Body of pancreas (tissue), 4 donors: ENCODE measurements at regions not wholly inside any gene's neighbourhood (a gene's known extent, or its start where the extent isn't known, plus 50 kb on each side); places are given as distances from the start of the nearest gene placed in this dataset.
"Not testable (repeated sequence)": the region's sequence is repeated elsewhere in the genome, so short reads cannot be mapped to it uniquely, and the experiment has no call there.

ENCODE experiments used
- ATAC-seq: fragments of 150-250 bp; one replicate; pipeline ENCODE4 v1.9.1; 2016
- DNase-seq, 4 donors: peaks; one replicate each; pipeline ENCODE4 v3.0.0-alpha.2; 2019
- H3K27ac ChIP-seq, 4 donors: fragments of 200-600 bp; sonication (generic); 1 replicate in 3 of 4; 2 replicates in 1 of 4; pipeline versions ENCODE4 v1.5.1 to v1.6.1; 2016 to 2019; ENCODE audit warnings: mild to moderate bottlenecking in 1 of 4, mixed read lengths in 1 of 4, moderate library complexity in 1 of 4
- H3K27me3 ChIP-seq, 2 donors: fragments of 200-600 bp; sonication (generic); one replicate each; pipeline ENCODE4 v1.6.0; 2016; ENCODE audit warnings: mild to moderate bottlenecking in 1 of 2
- H3K36me3 ChIP-seq, 2 donors: fragments of 200-600 bp; sonication (generic); replicated peaks in 1 of 2; 2 replicates each; pipeline ENCODE4 v1.5.1; 2016; ENCODE audit warnings: low read depth in 2 of 2; ENCODE audit not compliant: insufficient read depth in 1 of 2
- H3K4me1 ChIP-seq: fragments of 200-600 bp; sonication (generic); one replicate; pipeline ENCODE4 v1.6.0; 2016
- H3K4me3 ChIP-seq, 2 donors: fragments of 200-600 bp; sonication (generic); 1 replicate in 1 of 2; 2 replicates in 1 of 2; pipeline ENCODE4 v1.5.1; 2016 to 2019
- H3K9me3 ChIP-seq, 3 donors: fragments of 200-600 bp; sonication (generic); 1 replicate in 2 of 3; 2 replicates in 1 of 3; pipeline ENCODE4 v1.5.1; 2016
- CTCF ChIP-seq, 7 experiments: fragments of 450-650 bp in 4 of 7; fragments of 200-600 bp in 3 of 7; sonication (generic) in 3 of 7; IDR thresholded peaks; one replicate each; pipeline ENCODE4 v1.5.1; 2016 to 2019; ENCODE audit warnings: antibody characterized with exemption in 7 of 7
- POLR2A ChIP-seq, 3 donors: fragments of 450-650 bp; IDR thresholded peaks; one replicate each; pipeline ENCODE4 v1.6.1; 2016; ENCODE audit warnings: antibody characterized with exemption in 3 of 3, mild to moderate bottlenecking in 2 of 3
- WGBS, 2 donors: methylation state at CpG; one replicate each; pipeline ENCODE4 v1.1.5; 2017; 5-methylcytosine and 5-hydroxymethylcytosine counted together
- intact Hi-C: fragments of 100-400 bp; cut with DNase I; formaldehyde crosslinking; loops from one replicate; pipeline ENCODE4 v1.15.1; 2023

GRCh38 chr4:160100316-160100715 is 997.4 kb downstream of the RAPGEF2 start:
- H3K9me3 ChIP-seq = no peaks in the 10 kb centered on the region
- ATAC-seq = no peak
- H3K27ac ChIP-seq = no peak overlapping the region
- no peak for TF ChIP-seq CTCF (IDR thresholded peaks at IDR 0.05)
- TF ChIP-seq POLR2A (IDR thresholded peaks at IDR 0.05) = no peak
- no peak for DNase-seq
- no peaks in the 10 kb centered on the region for H3K36me3 ChIP-seq
- no peaks in the 10 kb centered on the region for H3K27me3 ChIP-seq
- no peak overlapping the region for H3K4me3 ChIP-seq
- WGBS, 2 donors = 91 to 93% methylated on average over 1 of the region's 1 CpG
- no peaks in the 10 kb centered on the region for H3K4me1 ChIP-seq
- intact Hi-C loops = no loop called here

- Histone ChIP-seq H3K4me1 (no peaks in the 10 kb centered on the region), H3K4me3 (no peak overlapping the region), H3K9me3 (peaks cover 0 to 13% (median 0%) of the 10 kb centered on the region in 3 donors), H3K27me3 (no peaks in the 10 kb centered on the region), H3K27ac (no peak overlapping the region), H3K36me3 (no peaks in the 10 kb centered on the region)
- WGBS, 2 donors = 75 to 81% methylated on average over 3 of the region's 3 CpGs
- no peak for ATAC-seq
- DNase-seq = no peak
- intact Hi-C loops = no loop called here
- TF ChIP-seq POLR2A (IDR thresholded peaks at IDR 0.05) (no peak), CTCF (IDR thresholded peaks at IDR 0.05) (no peak)
Observed at GRCh38 chr4:160110891-160111290, 1008.0 kb downstream of the RAPGEF2 start.

GRCh38 chr4:160117686-160118085 is 1014.8 kb downstream of the RAPGEF2 start:
- Histone ChIP-seq H3K36me3 (no peaks in the 10 kb centered on the region), H3K4me3 (no peak overlapping the region), H3K9me3 (no peaks in the 10 kb centered on the region), H3K27me3 (no peaks in the 10 kb centered on the region), H3K4me1 (no peaks in the 10 kb centered on the region), H3K27ac (no peak overlapping the region)
- no peak for DNase-seq
- ATAC-seq = no peak
- no peak for TF ChIP-seq CTCF (IDR thresholded peaks at IDR 0.05)
- TF ChIP-seq POLR2A (IDR thresholded peaks at IDR 0.05) = no peak
- intact Hi-C loops = no loop called here

DNA sequence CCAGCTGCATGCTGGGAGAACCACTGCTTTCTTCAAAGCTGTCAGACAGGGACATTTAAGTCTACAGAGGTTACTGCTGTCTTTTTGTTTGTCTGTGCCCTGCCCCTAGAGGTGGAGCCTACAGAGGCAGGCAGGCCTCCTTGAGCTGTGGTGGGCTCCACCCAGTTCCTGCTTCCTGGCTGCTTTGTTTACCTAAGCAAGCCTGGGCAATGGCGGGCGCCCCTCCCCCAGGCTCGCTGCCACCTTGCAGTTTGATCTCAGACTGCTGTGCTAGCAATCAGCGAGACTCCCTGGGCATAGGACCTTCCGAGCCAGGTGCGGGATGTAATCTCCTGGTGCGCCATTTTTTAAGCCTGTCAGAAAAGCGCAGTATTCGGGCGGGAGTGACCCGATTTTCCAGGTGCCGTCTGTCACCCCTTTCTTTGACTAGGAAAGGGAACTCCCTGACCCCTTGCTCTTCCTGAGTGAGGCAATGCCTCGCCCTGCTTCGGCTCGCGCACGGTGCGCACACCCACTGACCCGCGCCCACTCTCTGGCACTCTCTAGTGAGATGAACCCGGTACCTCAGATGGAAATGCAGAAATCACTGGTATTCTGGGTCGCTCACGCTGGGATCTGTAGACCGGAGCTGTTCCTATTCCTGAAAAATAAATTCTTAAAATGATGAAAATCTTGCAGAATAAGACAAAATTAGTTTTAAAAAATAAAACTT is 1022.9 kb downstream of the RAPGEF2 start:
- H3K4me3 ChIP-seq, H3K27me3 ChIP-seq, H3K4me1 ChIP-seq, intact Hi-C loops, H3K9me3 ChIP-seq, ATAC-seq, DNase-seq, H3K27ac ChIP-seq, H3K36me3 ChIP-seq: not testable (repeated sequence)
- 85 to 98% methylated on average over 22 of the region's 24 CpGs for WGBS, 2 donors

DNA sequence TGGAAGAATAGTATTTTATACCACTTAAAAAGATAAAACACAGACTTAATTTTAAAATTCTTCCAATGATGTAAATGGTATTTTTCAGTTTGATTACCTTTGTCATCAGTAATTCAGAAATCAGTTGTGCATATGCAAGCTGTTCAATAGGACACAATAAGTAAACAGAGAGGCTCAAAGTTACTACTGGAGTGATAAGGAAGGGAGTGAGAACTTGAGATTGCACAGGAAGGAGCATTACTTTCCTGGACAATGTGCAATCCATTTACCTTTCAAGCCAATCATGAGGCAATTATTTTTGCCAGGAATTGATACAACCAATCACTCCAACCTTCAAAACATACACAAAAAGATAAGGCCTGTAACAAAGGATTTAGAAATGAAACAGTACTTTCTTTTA is 1024.3 kb downstream of the RAPGEF2 start:
- no peak for DNase-seq
- Histone ChIP-seq H3K36me3 (no peaks in the 10 kb centered on the region), H3K4me1 (no peaks in the 10 kb centered on the region), H3K4me3 (no peak overlapping the region), H3K27ac (no peak overlapping the region), H3K27me3 (no peaks in the 10 kb centered on the region), H3K9me3 (no peaks in the 10 kb centered on the region)
- no peak for ATAC-seq
- no peak for TF ChIP-seq CTCF (IDR thresholded peaks at IDR 0.05)
- no peak for TF ChIP-seq POLR2A (IDR thresholded peaks at IDR 0.05)
- intact Hi-C loops = no loop called here
